Activated CD8-positive, alpha-beta memory T cell treated with anti-CD3 and anti-CD28 coated beads for 24 hours (primary cell): ENCODE measurements at regions not wholly inside any gene's neighbourhood (a gene's known extent, or its start where the extent isn't known, plus 50 kb on each side); places are given as distances from the start of the nearest gene placed in this dataset.
"Not testable (repeated sequence)": the region's sequence is repeated elsewhere in the genome, so short reads cannot be mapped to it uniquely, and the experiment has no call there.

Experiments used
- DNase-seq: peaks from one replicate; pipeline ENCODE4 v3.0.0-alpha.2; 2020

- DNase-seq, result no peak
Measured at GRCh38 chr1:101151286-101151685, 85.5 kb upstream of the S1PR1 start.

GRCh38 chr1:101150670-101151069 lies 86.1 kb upstream of the S1PR1 start:
- DNase-seq, result no peak

- DNase-seq, result no peak
Measured at GRCh38 chr1:101150266-101150665, 86.6 kb upstream of the S1PR1 start.

DNA sequence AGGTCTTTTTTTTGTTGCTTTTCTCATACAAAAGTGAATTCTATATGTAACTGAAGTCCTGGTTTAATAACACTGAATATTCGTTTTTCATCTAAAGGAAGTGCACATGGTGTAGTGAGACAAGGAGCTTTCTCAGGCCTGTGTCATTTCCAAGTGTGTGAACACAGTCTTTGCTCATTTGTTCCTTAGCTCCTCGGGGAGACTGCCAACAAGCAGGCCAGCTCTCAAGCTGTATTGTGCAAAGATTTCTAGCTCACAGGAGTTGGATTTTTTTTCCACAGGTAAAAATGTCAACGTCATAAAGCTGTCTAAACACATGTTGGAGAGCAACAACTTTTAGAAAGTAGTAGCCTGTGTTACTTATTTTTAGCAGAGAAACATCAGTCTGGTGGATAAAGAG lies 87.8 kb upstream of the S1PR1 start:
- no peak for DNase-seq

DNA sequence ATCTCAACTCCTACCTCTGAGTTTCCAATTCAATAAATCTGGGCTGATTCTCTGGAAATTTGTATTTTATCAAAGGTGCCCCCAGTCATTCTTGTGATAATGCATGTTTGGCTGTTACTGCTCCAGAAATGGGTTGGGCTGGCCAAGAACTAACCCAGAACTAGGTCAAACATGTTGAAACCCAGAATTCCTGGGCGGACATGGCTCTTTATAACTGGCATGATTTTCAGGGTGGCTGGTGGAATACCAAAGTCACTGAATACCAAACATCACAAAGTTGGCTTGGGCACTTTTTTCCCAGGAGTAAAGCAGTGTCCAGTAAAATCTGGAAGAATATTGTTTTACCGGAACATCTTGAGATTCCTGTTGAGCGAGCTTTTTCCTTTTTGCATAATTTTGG lies 89.4 kb upstream of the S1PR1 start:
- no peak for DNase-seq

- DNase-seq, result no peak
Measured at GRCh38 chr1:101145449-101145820, 91.4 kb upstream of the S1PR1 start.

DNA sequence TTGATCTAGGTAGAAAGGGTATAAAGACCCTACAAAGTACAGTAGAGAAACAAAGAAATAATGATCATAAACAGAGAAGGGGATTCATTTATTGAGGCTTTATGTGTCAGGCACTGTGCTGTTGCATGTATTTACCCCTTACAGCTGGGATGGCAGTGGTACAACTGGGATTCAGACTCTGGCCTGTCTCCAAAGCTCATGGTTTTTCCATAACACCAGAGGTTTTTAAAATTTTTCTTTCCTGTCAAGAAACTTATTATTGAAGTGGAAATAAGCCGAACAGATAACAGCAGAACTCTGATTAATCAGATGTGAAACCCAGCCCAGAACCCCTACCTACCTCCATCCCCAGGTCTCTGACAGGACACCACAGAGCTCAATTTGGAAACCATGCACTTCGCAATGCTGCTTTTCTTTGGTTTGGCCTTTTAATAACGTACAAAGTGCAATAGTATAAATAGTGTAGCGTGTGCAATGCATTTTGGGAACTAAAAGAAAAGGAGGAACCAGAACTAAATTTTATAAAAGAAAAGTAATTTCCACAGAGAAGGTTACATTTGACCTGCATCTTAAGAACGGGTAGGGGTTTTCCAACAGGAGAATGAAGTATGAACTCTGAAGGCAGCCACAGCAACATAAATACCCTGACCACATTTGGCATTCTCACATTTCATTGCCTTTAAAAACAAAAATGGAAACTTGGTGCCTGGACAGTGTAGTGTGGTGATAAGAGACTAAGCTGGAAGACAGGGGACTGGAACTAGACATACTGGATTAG lies 92.0 kb upstream of the S1PR1 start:
- DNase-seq, result no peak

DNA sequence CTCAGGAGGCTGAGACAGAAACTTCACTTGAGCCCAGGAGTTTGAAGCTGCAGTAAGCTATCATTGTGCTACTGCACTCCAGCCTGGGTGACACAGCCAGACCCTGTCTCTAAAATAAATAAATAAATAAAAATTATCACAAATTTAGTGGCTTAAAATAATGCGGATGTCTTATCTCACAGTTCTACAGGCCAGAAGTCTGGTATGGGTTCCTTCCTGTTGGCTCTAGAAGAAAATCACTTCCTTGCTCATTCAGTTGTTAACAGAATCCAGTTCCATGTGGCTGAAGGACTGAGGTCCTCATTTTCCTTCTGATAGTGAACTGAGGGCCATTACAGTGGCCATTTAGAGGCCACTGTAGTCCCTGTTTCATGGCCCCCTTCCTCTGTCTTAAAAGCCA lies 94.6 kb upstream of the S1PR1 start:
- no peak for DNase-seq

DNA sequence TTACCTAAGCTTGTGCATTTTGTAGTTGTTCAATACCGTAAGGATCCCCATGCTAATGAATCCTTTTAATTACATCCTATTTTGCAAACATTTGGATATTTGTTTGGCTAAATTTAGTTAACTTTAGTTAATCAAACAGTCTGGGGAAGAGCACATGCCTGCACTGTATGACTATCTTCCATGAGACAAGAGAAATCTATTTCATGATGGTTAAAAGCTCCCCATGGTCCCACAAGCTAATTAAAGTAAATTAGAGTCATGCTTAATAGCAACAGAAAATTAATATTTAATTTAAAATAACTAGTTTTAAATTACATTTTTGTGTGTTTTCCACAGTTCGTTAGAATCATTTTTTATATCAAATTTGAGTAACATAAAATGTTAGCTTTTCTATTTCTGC lies 95.4 kb upstream of the S1PR1 start:
- no peak for DNase-seq

GRCh38 chr1:101139821-101140718 lies 96.7 kb upstream of the S1PR1 start:
- DNase-seq, result no peak

DNA sequence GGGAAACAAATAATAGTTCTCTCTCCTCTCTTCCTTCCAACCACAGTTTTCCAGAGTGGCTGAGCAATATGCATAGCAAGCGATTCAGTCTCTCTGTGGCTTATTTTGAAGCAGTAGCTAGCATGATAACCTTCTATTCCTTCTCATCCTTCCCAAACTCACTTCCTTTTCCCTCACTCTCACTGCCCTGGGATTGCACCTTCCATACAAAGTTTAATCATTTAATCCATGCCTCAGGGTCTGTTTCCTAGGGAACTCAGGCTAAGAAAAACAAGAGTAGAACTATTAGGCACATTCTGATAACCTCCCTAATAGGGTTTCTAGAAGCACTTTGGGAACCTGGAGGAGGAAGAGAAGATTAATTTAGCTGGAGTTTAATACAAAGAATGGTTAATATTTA lies 97.7 kb upstream of the S1PR1 start:
- no peak for DNase-seq

- DNase-seq, result no peak
Measured at GRCh38 chr1:101137144-101138126, 99.4 kb upstream of the S1PR1 start.

- DNase-seq, result no peak
Measured at GRCh38 chr1:101136739-101137138, 100.1 kb upstream of the S1PR1 start.

DNA sequence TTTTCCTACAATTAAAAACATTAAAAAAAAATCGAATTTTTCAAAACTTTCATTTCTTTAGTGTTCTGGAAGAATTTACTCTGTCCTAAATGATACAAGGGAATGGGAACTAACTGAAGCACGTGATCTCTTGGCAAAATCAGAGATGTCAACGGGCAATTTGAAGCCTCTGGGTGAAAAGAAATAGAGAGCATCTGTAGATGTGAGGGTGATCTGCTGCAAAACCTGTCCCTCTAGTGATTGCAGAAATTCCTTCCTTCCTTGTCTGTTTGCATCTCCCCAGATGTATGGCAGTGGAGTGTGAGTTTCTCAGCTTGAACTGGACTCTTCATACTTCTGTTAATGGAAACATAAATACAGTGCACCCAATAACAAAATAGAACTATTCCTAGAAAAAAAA lies 100.5 kb upstream of the S1PR1 start:
- DNase-seq, result no peak

- DNase-seq, result no peak
Measured at GRCh38 chr1:101135526-101135925, 101.3 kb upstream of the S1PR1 start.

GRCh38 chr1:101131239-101131843 lies 105.5 kb upstream of the S1PR1 start:
- no peak for DNase-seq

DNA sequence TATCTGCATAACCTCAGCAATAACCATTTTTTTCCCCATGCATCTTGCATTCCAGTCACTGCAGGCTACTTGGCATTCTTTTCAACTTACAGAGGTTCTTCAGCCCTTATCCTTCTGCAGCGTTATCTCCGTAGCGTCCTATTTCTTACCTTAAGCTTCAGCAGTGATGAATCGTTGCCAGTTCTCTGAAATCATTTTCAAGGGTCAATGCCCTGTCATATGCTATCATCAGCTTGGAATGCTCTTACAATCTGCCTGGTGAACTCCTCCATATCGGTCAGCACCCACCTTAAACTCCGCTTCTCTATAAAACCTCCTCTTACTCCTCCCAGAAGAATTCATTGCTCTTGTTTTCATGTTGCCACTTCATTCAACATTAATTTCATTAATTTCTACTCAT lies 105.1 kb upstream of the DPH5 start:
- DNase-seq, result no peak

DNA sequence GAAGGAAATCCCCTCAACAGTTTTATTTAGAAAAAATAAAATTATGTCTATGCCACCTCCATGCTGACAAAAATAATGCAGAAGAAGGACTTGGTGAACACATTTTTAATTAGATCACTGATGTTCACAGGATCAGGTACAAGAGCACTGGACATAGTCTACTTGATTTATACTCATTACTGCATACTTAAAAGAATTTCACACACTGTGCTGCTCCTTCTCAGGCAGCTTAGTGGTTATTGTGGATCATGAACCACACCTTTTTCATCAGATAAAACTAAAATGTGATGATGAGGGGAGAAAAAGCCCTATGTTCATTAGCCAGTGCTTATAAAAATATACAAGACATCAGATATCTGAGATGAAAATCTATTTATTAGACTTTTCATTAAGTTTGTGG lies 103.3 kb upstream of the DPH5 start:
- no peak for DNase-seq

DNA sequence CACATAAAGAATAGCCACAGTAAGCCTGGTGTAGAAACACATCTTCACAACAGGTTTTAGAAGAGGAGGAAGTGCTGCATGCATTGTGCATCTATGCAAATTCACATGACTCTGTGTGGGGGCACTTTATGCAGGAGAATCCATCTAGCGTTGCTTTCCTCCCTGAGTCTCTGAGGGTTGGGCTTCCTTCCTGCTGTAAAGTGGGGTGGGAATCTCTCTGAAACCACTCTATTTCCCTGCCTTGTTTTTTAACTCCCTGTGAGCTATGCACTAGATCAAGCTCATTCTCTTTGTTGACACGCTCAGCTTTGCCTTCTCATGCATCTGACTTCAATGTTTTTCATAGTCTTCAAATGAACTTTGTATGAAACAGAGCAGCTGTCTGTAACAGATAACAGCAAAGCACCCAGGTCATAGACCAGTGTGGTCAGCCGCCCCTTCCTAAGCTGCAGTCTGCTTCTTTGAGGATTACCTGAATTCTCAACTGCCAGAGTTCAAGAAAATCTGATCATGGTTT lies 102.7 kb upstream of the DPH5 start:
- DNase-seq, result no peak

DNA sequence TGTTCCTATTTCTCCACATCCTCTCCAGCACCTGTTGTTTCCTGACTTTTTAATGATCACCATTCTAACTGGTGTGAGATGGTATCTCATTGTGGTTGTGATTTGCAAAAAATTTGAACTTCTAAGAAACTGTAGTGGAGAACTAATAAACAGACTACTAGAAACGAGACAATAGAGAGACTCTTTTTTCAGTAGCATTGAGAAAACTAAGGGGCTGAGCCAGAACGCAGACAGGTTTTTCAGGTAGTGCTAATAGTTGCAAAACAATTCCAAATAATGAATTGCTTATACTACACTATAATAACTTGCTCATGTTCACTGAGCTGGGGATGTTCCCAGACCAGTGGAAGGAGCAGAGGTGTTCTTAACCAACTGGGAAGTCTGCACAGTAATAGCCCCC lies 98.8 kb upstream of the DPH5 start:
- DNase-seq, result no peak

GRCh38 chr1:101123904-101124303 lies 98.3 kb upstream of the DPH5 start:
- DNase-seq, result not testable (repeated sequence)

DNA sequence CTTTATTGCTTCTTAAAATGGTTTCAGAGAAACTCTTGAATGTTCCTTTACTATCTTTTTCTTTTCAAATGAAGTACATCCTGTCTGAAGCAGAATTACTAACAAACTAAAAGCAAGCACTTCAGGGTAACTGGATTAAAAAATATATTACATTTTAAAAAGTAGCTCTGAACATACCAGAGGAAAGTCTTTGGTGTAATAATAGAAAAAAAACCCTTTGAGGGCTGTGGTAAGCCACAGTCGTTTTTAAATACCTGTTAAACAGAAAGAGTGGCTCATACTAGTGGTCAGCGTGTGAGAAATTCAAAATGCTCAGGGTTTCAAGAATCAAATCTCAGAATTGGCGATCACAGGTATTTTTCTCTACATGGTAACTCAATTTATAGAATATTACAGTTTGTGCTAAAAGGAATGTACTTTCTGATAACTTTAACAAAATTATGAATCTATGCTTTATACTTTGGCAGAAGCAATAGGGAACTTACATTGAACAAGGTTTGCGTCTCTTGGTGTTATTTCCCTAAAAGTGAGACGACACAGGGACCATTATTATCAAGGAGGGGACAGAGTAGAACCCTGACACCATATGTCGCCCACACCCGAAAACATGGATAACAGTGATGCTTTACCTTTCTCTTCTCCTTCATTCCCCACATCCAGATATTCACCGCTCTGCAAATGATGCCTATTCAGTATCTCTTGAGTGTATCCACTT lies 97.0 kb upstream of the DPH5 start:
- DNase-seq, result no peak
